Loucy (cell line): ENCODE measurements at regions not wholly inside any gene's neighbourhood (a gene's known extent, or its start where the extent isn't known, plus 50 kb on each side); places are given as distances from the start of the nearest gene placed in this dataset.
"Not testable (repeated sequence)": the region's sequence is repeated elsewhere in the genome, so short reads cannot be mapped to it uniquely, and the experiment has no call there.

ENCODE experiments used
- H2AFZ ChIP-seq: fragments of 200-600 bp; sonication (generic); 2 replicates; pipeline ENCODE4 v1.6.0; 2016; ENCODE audit warnings: antibody characterized with exemption, mild to moderate bottlenecking, low read length, moderate library complexity
- H3F3A ChIP-seq: fragments of 200-600 bp; 2 replicates; pipeline ENCODE4 v1.6.0; 2016; ENCODE audit warnings: antibody characterized with exemption, low read depth, mild to moderate bottlenecking
- H3K27me3 ChIP-seq: fragments of 200-600 bp; sonication (generic); 2 replicates; pipeline ENCODE4 v1.6.1; 2014; ENCODE audit warnings: low read length, mild to moderate bottlenecking; ENCODE audit not compliant: insufficient read depth, poor library complexity, severe bottlenecking
- H3K36me3 ChIP-seq: fragments of 200-600 bp; sonication (generic); 2 replicates; pipeline ENCODE4 v1.6.1; 2016; ENCODE audit warnings: low read length; ENCODE audit not compliant: insufficient read depth
- H3K4me1 ChIP-seq: fragments of 200-600 bp; sonication (generic); 2 replicates; pipeline ENCODE4 v1.5.1; 2014; ENCODE audit warnings: low read length, mild to moderate bottlenecking; ENCODE audit not compliant: insufficient read depth, poor library complexity, severe bottlenecking
- H3K4me2 ChIP-seq: fragments of 200-600 bp; sonication (generic); 2 replicates; pipeline ENCODE4 v1.6.0; 2014; ENCODE audit warnings: antibody characterized with exemption, low read length, low read depth, mild to moderate bottlenecking; ENCODE audit not compliant: poor library complexity, severe bottlenecking
- H3K4me3 ChIP-seq: fragments of 200-600 bp; sonication (generic); 2 replicates; pipeline ENCODE4 v1.5.1; 2014; ENCODE audit warnings: low read length, mild to moderate bottlenecking, mixed read lengths; ENCODE audit not compliant: poor library complexity, severe bottlenecking
- H3K79me2 ChIP-seq: fragments of 200-600 bp; sonication (generic); 2 replicates; pipeline ENCODE4 v1.6.1; 2014; ENCODE audit warnings: low read length; ENCODE audit not compliant: insufficient read depth
- H3K9ac ChIP-seq: fragments of 200-600 bp; sonication (generic); 2 replicates; pipeline ENCODE4 v1.6.0; 2014; ENCODE audit warnings: mild to moderate bottlenecking, low read depth, low read length, moderate library complexity; ENCODE audit not compliant: poor library complexity, severe bottlenecking
- H3K9me2 ChIP-seq: fragments of 200-600 bp; sonication (generic); replicated peaks from 2 replicates; pipeline ENCODE4 v1.6.1; 2016; ENCODE audit warnings: low read depth, low read length, mixed read lengths
- H3K9me3 ChIP-seq: fragments of 200-600 bp; sonication (generic); 2 replicates; pipeline ENCODE4 v1.6.1; 2014; ENCODE audit warnings: mild to moderate bottlenecking, antibody characterized with exemption, low read length, low read depth; ENCODE audit not compliant: insufficient read depth
- H4K20me1 ChIP-seq: fragments of 200-600 bp; sonication (generic); 2 replicates; pipeline ENCODE4 v1.6.0; 2014; ENCODE audit warnings: antibody characterized with exemption, low read length, mild to moderate bottlenecking; ENCODE audit not compliant: insufficient read depth, poor library complexity, severe bottlenecking
- CTCF ChIP-seq: fragments of 200-600 bp; sonication (generic); conservative IDR thresholded peaks from 2 replicates; pipeline ENCODE4 v1.5.1; 2014; ENCODE audit warnings: mild to moderate bottlenecking, antibody characterized with exemption, low read length
- EZH2phosphoT487 ChIP-seq: fragments of 200-600 bp; IDR thresholded peaks from 2 replicates; pipeline ENCODE4 v1.6.1; 2018; ENCODE audit warnings: antibody characterized with exemption, mild to moderate bottlenecking, moderate library complexity, borderline replicate concordance

GRCh38 chr3:15940641-15941040, 142.9 kb upstream of the ANKRD28 start:
- no peaks in the 10 kb centered on the region for H3F3A ChIP-seq
- H2AFZ ChIP-seq = no peak overlapping the region
- TF ChIP-seq EZH2phosphoT487 = no peak
- no peak for TF ChIP-seq CTCF
- H3K9ac ChIP-seq = no peak overlapping the region
- H3K36me3 ChIP-seq = no peaks in the 10 kb centered on the region
- H3K4me1 ChIP-seq = no peaks in the 10 kb centered on the region
- no peak overlapping the region for H3K4me2 ChIP-seq
- no peaks in the 10 kb centered on the region; the same call in 1 of the 2 replicates for H3K9me3 ChIP-seq
- H3K79me2 ChIP-seq = no peaks in the 10 kb centered on the region
- no peaks in the 10 kb centered on the region for H3K27me3 ChIP-seq
- H4K20me1 ChIP-seq = no peaks in the 10 kb centered on the region
- no peaks in the 10 kb centered on the region for H3K9me2 ChIP-seq
- no peak overlapping the region for H3K4me3 ChIP-seq

DNA sequence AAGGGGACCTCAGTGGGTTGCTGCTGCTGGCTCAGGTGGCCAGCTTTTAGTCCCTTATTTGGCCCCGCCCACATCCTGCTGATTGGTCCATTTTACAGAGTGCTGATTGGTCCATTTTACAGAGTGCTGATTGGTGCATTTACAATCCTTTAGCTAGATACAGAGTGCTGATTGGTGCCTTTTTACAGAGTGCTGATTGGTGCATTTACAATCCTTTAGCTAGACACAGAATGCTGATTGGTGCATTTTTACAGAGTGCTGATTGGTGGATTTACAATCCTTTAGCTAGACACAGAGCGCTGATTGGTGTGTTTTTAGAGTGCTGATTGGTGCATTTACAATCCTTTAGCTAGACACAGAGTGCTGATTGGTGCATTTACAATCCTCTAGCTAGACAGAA, 143.7 kb upstream of the ANKRD28 start:
- H3K79me2 ChIP-seq, H3K9me2 ChIP-seq, H3K4me3 ChIP-seq, H3F3A ChIP-seq, H3K36me3 ChIP-seq, H3K27me3 ChIP-seq, H3K9me3 ChIP-seq, H4K20me1 ChIP-seq, H3K9ac ChIP-seq, H3K4me2 ChIP-seq, H3K4me1 ChIP-seq, H2AFZ ChIP-seq: not testable (repeated sequence)

DNA sequence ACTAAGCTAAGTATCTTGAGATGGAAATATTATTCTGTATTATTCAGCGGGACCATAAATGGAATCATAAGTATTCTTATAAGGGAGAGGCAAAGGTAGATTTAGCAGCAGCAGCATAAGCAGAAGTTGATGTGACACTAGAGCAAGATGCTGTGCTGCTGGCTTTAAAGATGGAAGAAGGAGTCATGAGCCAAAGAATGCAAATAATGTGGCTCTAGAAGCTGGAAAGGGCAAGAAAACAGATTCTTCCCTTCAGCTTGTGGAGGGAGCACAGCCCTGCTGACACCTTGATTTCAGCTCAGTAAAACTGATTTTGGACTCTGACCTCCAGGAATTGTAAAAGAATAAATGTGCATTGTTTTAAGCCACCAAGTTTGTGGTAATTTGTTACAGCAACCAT, 144.2 kb upstream of the ANKRD28 start:
- Histone ChIP-seq H3K4me1 (no peaks in the 10 kb centered on the region), H4K20me1 (no peaks in the 10 kb centered on the region), H3K9me2 (no peaks in the 10 kb centered on the region), H3K27me3 (no peaks in the 10 kb centered on the region), H3K36me3 (no peaks in the 10 kb centered on the region), H3K9me3 (no peaks in the 10 kb centered on the region; the same call in 1 of the 2 replicates), H3F3A (no peaks in the 10 kb centered on the region), H3K4me2 (no peak overlapping the region), H3K4me3 (no peak overlapping the region), H3K79me2 (no peaks in the 10 kb centered on the region), H3K9ac (no peak overlapping the region), H2AFZ (no peak overlapping the region)
- no peak for TF ChIP-seq CTCF
- TF ChIP-seq EZH2phosphoT487 = no peak

DNA sequence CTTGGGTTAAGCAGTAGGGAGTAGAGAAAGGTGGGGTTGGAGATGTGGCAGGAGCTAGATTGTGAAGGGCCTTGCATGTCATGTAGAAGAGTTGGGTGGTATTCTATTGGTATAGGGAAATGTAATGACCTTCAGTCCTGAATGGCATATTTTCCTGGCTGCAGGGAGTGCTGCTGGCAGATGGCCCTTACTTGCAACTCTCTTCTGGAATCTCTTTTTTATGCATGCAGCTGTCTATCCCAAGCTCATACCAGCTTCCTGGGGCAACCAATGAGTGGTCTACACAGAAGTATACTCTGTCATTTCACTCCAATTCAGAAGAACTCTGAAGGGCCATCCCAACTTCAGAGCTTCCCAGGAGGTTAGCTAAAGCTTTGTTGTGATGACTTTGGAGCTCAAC, 144.7 kb upstream of the ANKRD28 start:
- Histone ChIP-seq H4K20me1 (no peaks in the 10 kb centered on the region), H2AFZ (no peak overlapping the region), H3K9me2 (no peaks in the 10 kb centered on the region), H3K9me3 (no peaks in the 10 kb centered on the region; the same call in 1 of the 2 replicates), H3K9ac (no peak overlapping the region), H3K79me2 (no peaks in the 10 kb centered on the region), H3K36me3 (no peaks in the 10 kb centered on the region), H3K4me2 (no peak overlapping the region), H3K27me3 (no peaks in the 10 kb centered on the region), H3F3A (no peaks in the 10 kb centered on the region), H3K4me3 (no peak overlapping the region), H3K4me1 (no peaks in the 10 kb centered on the region)
- TF ChIP-seq EZH2phosphoT487 = no peak
- no peak for TF ChIP-seq CTCF
